SK-N-SH treated with all-trans-retinoic acid at 6 μM for 48 hours (cell line): ENCODE measurements at regions not wholly inside any gene's neighbourhood (a gene's known extent, or its start where the extent isn't known, plus 50 kb on each side); places are given as distances from the start of the nearest gene placed in this dataset.

Experiments used
- ARNTL ChIP-seq: fragments of 450-650 bp; formaldehyde crosslinking; IDR thresholded peaks from 2 replicates; pipeline ENCODE4 v1.5.0; 2020; ENCODE audit warnings: low read depth, mild to moderate bottlenecking, moderate library complexity, borderline replicate concordance
- CREB5 ChIP-seq: fragments of 250-450 bp; sonication (Bioruptor Pico); IDR thresholded peaks from 2 replicates; pipeline ENCODE4 v1.5.1; 2020; ENCODE audit warnings: low read depth, mild to moderate bottlenecking, moderate library complexity
- CSRNP3 ChIP-seq: fragments of 250-450 bp; sonication (Bioruptor Pico); IDR thresholded peaks from 2 replicates; pipeline ENCODE4 v1.5.1; 2021; ENCODE audit warnings: mild to moderate bottlenecking, moderate library complexity
- OSR1 ChIP-seq: fragments of 250-450 bp; sonication (Bioruptor Pico); IDR thresholded peaks from 2 replicates; pipeline ENCODE4 v1.8.0; 2022; ENCODE audit warnings: moderate library complexity, mild to moderate bottlenecking, inconsistent platforms
- PATZ1 ChIP-seq: fragments of 250-450 bp; sonication (Bioruptor Pico); IDR thresholded peaks from 2 replicates; pipeline ENCODE4 v1.8.0; 2020; ENCODE audit warnings: mild to moderate bottlenecking, moderate library complexity, borderline replicate concordance
- RARB ChIP-seq: fragments of 250-450 bp; sonication (Bioruptor Pico); IDR thresholded peaks from 2 replicates; pipeline ENCODE4 v1.8.0; 2021; ENCODE audit warnings: mild to moderate bottlenecking, moderate library complexity
- SNAI2 ChIP-seq: fragments of 250-450 bp; sonication (Bioruptor Pico); IDR thresholded peaks from 2 replicates; pipeline ENCODE4 v1.5.0; 2020; ENCODE audit warnings: mild to moderate bottlenecking, moderate library complexity
- ZC3H10 ChIP-seq: fragments of 250-450 bp; sonication (Bioruptor Pico); IDR thresholded peaks from 2 replicates; pipeline ENCODE4 v1.5.1; 2021; ENCODE audit warnings: mild to moderate bottlenecking, moderate library complexity
- ZFP3 ChIP-seq: fragments of 250-450 bp; sonication (Bioruptor Pico); IDR thresholded peaks from 2 replicates; pipeline ENCODE4 v1.5.0; 2020; ENCODE audit warnings: mild to moderate bottlenecking, moderate library complexity
- ZNF70 ChIP-seq: fragments of 450-650 bp; formaldehyde crosslinking; IDR thresholded peaks from 2 replicates; pipeline ENCODE4 v1.5.0; 2020; ENCODE audit warnings: mild to moderate bottlenecking, moderate library complexity

GRCh38 chr10:121292321-121292720 lies 305.9 kb downstream of the FGFR2 start:
- TF ChIP-seq PATZ1 (no peak), OSR1 (CRISPR knock-in tag) (no peak), RARB (CRISPR knock-in tag) (no peak), ZC3H10 (CRISPR knock-in tag) (no peak), ARNTL (CRISPR knock-in tag) (no peak), ZNF70 (no peak), ZFP3 (CRISPR knock-in tag) (no peak), CREB5 (CRISPR knock-in tag) (no peak), SNAI2 (CRISPR knock-in tag) (no peak), CSRNP3 (no peak)
